Endothelial cell of umbilical vein (primary cell): ENCODE measurements at regions not wholly inside any gene's neighbourhood (a gene's known extent, or its start where the extent isn't known, plus 50 kb on each side); places are given as distances from the start of the nearest gene placed in this dataset.

Experiments used
- BruUV-seq: library from RNA; stranded (reverse); fragments of 400-500 nt; replicated peaks from 2 replicates; lab custom pipeline; 2021; lab: Mats Ljungman, UMichigan
- CTCF ChIA-PET: fragments of 300-600, 350-600 bp; sonication (Branson Sonifier 250); formaldehyde crosslinking; loops from one replicate; lab custom pipeline; 2021; ENCODE audit warnings: antibody characterized with exemption, inconsistent platforms; lab: Charles Lee
- POLR2A ChIA-PET: fragments of 300-600, 350-600 bp; sonication (Branson Sonifier 250); formaldehyde crosslinking; loops from one replicate; lab custom pipeline; 2021; ENCODE audit warnings: antibody characterized with exemption, inconsistent platforms; lab: Charles Lee
- DNase-seq: peaks from one replicate; pipeline ENCODE4 v3.0.0-alpha.2; 2011; ENCODE audit warnings: low read depth, low spot score
- FAIRE-seq: peaks from 2 replicates; lab custom pipeline; 2011; peaks lifted over from hg19 to GRCh38; lab: Jason Lieb, UNC
- H2AFZ ChIP-seq: 2 replicates; pipeline ENCODE4 v1.6.0; 2012; ENCODE audit warnings: low read depth, low read length, control low read depth, inconsistent platforms
- H3K27ac ChIP-seq: 2 replicates; pipeline ENCODE4 v1.5.1; 2011; ENCODE audit warnings: low read depth, mild to moderate bottlenecking, control low read depth, low read length, moderate library complexity; ENCODE audit not compliant: insufficient read depth
- H3K27me3 ChIP-seq, 2 experiments: 2 replicates each; pipeline versions ENCODE4 v1.6.0 to v1.6.1; 2011; ENCODE audit warnings: low read length in 2 of 2, mixed read lengths in 1 of 2; ENCODE audit not compliant: control insufficient read depth in 2 of 2, insufficient read depth in 2 of 2
- H3K36me3 ChIP-seq, 2 experiments: 2 replicates in 1 of 2; 3 replicates in 1 of 2; pipeline ENCODE4 v1.5.1; 2011; ENCODE audit warnings: low read length in 2 of 2, mild to moderate bottlenecking in 1 of 2, moderate library complexity in 1 of 2; ENCODE audit not compliant: control insufficient read depth in 2 of 2, insufficient read depth in 2 of 2; ENCODE audit errors: extremely low read depth in 1 of 2
- H3K4me1 ChIP-seq: 3 replicates; pipeline ENCODE4 v1.5.1; 2011; ENCODE audit warnings: mild to moderate bottlenecking, low read length; ENCODE audit not compliant: control insufficient read depth, insufficient read depth; ENCODE audit errors: extremely low read depth
- H3K4me2 ChIP-seq: 2 replicates; pipeline ENCODE4 v1.6.1; 2011; ENCODE audit warnings: low read length, control low read depth, mixed read lengths; ENCODE audit not compliant: insufficient read depth
- H3K4me3 ChIP-seq, 3 experiments: fragments of 200-600 bp in 1 of 3; sonication (generic), shearing (Covaris generic) in 1 of 3; replicated peaks in 1 of 3; 2 replicates each; pipeline ENCODE4 v1.5.1; 2011 to 2016; ENCODE audit warnings: control low read depth in 3 of 3, low read length in 3 of 3, mild to moderate bottlenecking in 2 of 3, inconsistent platforms in 1 of 3, low read depth in 1 of 3, moderate library complexity in 1 of 3; ENCODE audit not compliant: insufficient read depth in 1 of 3
- H3K79me2 ChIP-seq: 2 replicates; pipeline ENCODE4 v1.6.0; 2012; ENCODE audit warnings: low read length, inconsistent platforms; ENCODE audit not compliant: control insufficient read depth, insufficient read depth
- H3K9ac ChIP-seq: replicated peaks from 2 replicates; pipeline ENCODE3; 2011; ENCODE audit warnings: low read length, control low read depth; ENCODE audit not compliant: insufficient read depth; ENCODE audit errors: extremely low read depth
- H3K9me1 ChIP-seq: replicated peaks from 3 replicates; pipeline ENCODE4 v1.6.0; 2011; ENCODE audit warnings: mild to moderate bottlenecking, low read length; ENCODE audit not compliant: control insufficient read depth, insufficient read depth; ENCODE audit errors: extremely low read depth
- H3K9me3 ChIP-seq: replicated peaks from 2 replicates; pipeline ENCODE4 v1.5.1; 2012; ENCODE audit warnings: low read length, inconsistent platforms; ENCODE audit not compliant: control insufficient read depth, insufficient read depth
- H4K20me1 ChIP-seq: replicated peaks from 2 replicates; pipeline ENCODE3; 2011; ENCODE audit warnings: mild to moderate bottlenecking, low read length; ENCODE audit not compliant: control insufficient read depth, insufficient read depth; ENCODE audit errors: extremely low read depth
- CTCF ChIP-seq, 2 donors: IDR thresholded peaks; 1 replicate in 1 of 2; 2 replicates in 1 of 2; pipeline ENCODE4 v1.5.1; 2011; ENCODE audit warnings: low read length in 2 of 2, mild to moderate bottlenecking in 2 of 2, moderate library complexity in 2 of 2, control low read depth in 1 of 2, inconsistent platforms in 1 of 2, low read depth in 1 of 2; ENCODE audit not compliant: insufficient read depth in 1 of 2; ENCODE audit errors: extremely low read depth in 1 of 2
- EZH2 ChIP-seq: IDR thresholded peaks from 2 replicates; pipeline ENCODE4 v1.6.1; 2012; ENCODE audit warnings: borderline replicate concordance, low read depth, mild to moderate bottlenecking, moderate library complexity, low read length, inconsistent platforms; ENCODE audit not compliant: severe bottlenecking
- FOS ChIP-seq: IDR thresholded peaks from 2 replicates; pipeline ENCODE4 v1.6.1; 2011; ENCODE audit warnings: mild to moderate bottlenecking, low read length, moderate library complexity, borderline replicate concordance; ENCODE audit not compliant: insufficient read depth
- GATA2 ChIP-seq: IDR thresholded peaks from 2 replicates; pipeline ENCODE4 v1.7.0; 2011; ENCODE audit warnings: low read depth, mild to moderate bottlenecking, moderate library complexity, mixed read lengths, low read length; ENCODE audit not compliant: insufficient read length, insufficient read depth
- JUN ChIP-seq: IDR thresholded peaks from 2 replicates; pipeline ENCODE4 v1.6.1; 2011; ENCODE audit warnings: borderline replicate concordance, low read depth; ENCODE audit not compliant: insufficient read length, insufficient read depth
- MYC ChIP-seq: IDR thresholded peaks from one replicate; pipeline ENCODE4 v1.6.1; 2011; ENCODE audit warnings: mild to moderate bottlenecking, low read depth, low read length
- POLR2A ChIP-seq: IDR thresholded peaks from 2 replicates; pipeline ENCODE4 v1.6.1; 2012; ENCODE audit warnings: low read depth, mild to moderate bottlenecking, control low read depth, low read length
- POLR2AphosphoS5 ChIP-seq: IDR thresholded peaks from 2 replicates; pipeline ENCODE4 v1.6.1; 2012; ENCODE audit warnings: low read depth, mild to moderate bottlenecking, control low read depth, low read length, moderate library complexity; ENCODE audit not compliant: insufficient read depth
- dilution Hi-C: fragments of 300-500 bp; cut with MboI; formaldehyde crosslinking; loops from one replicate; pipeline ENCODE4 v1.15.0; 2019; ENCODE audit warnings: low sequenced_read_pairs; ENCODE audit not compliant: extremely low pct_ligation_motif_present
- intact Hi-C: fragments of 100-400 bp; cut with micrococcal nuclease; formaldehyde crosslinking; loops from one replicate; pipeline ENCODE4 v1.10.0; 2022
- TF ChIP-seq, protein P1 (sequence below): IDR thresholded peaks from 2 replicates; pipeline ENCODE4 v1.6.1; 2011; ENCODE audit not compliant: insufficient read depth, insufficient read length

DNA sequence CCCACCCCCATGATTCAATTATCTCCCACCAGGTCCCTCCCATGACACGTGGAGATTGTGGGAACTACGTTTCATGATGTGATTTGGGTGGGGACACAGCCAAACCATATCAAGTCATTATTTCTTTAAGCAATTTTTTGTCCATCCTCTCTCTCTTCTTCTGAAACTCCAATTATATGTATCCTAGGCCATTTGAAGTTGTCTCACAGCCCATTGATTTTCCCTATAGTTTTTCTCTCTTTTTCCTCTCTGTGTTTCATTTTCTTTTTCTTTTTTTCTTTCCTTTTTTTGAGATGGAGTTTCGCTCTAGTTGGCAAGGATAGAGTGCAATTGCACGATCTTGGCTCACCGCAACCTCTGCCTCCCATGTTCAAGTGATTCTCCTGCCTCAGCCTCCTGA is 101.9 kb upstream of the CXCL14 start:
- Histone ChIP-seq H3K4me2 (no peak overlapping the region), H3K9ac (no peak overlapping the region), H3K9me3 (no peaks in the 10 kb centered on the region), H4K20me1 (no peaks in the 10 kb centered on the region), H3K27ac (no peak overlapping the region), H3K79me2 (no peaks in the 10 kb centered on the region), H3K36me3 (no peaks in the 10 kb centered on the region), H3K4me1 (no peaks in the 10 kb centered on the region), H3K4me3 (no peak overlapping the region), H3K27me3 (no peaks in the 10 kb centered on the region), H3K9me1 (no peaks in the 10 kb centered on the region), H2AFZ (no peak overlapping the region)
- intact Hi-C loops = no loop called here
- POLR2A ChIA-PET = no interaction called here
- CTCF ChIA-PET = no interaction called here
- dilution Hi-C loops = no loop called here
- FAIRE-seq = no peak
- DNase-seq = no peak
- TF ChIP-seq POLR2AphosphoS5 (no peak), EZH2 (no peak), GATA2 (no peak), MYC (no peak), FOS (no peak), JUN (no peak), CTCF (IDR thresholded peaks at IDR 0.05; ENCODE audit: extremely low read depth in 1 of 2, insufficient read depth in 1 of 2, low read depth in 1 of 2, low read length in 2 of 2) (no peak), POLR2A (no peak)
- TF ChIP-seq, protein P1, sequence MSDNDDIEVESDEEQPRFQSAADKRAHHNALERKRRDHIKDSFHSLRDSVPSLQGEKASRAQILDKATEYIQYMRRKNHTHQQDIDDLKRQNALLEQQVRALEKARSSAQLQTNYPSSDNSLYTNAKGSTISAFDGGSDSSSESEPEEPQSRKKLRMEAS = no peak
- no TSS peak for BruUV-seq
